SIG-M5 treated with dmso at 0.1 percent for 504 hours (cell line): ENCODE measurements at regions not wholly inside any gene's neighbourhood (a gene's known extent, or its start where the extent isn't known, plus 50 kb on each side); places are given as distances from the start of the nearest gene placed in this dataset.

Experiments
- DNase-seq: peaks from one replicate; lab custom pipeline; 2025; ENCODE audit not compliant: unreplicated experiment; lab: John Stamatoyannopoulos, UW

GRCh38 chr17:79661292-79662041 is 50.6 kb upstream of the RBFOX3 start:
- no peak for DNase-seq
